MCF 10A (cell line): ENCODE measurements at regions not wholly inside any gene's neighbourhood (a gene's known extent, or its start where the extent isn't known, plus 50 kb on each side); places are given as distances from the start of the nearest gene placed in this dataset.
A peak's percentile ranks its signal among the peaks of the same experiment; 100 is the strongest.

Experiments used
- BruUV-seq: library from RNA; stranded (reverse); fragments of 400-500 nt; replicated peaks from 2 replicates; lab custom pipeline; 2021; lab: Mats Ljungman, UMichigan
- CTCF ChIA-PET: fragments of 300-600 bp; sonication (Branson Sonifier 250); formaldehyde crosslinking; extraction: SDS; loops from one replicate; lab custom pipeline; 2021; ENCODE audit warnings: antibody characterized with exemption, inconsistent platforms; lab: Yijun Ruan, JAX
- POLR2A ChIA-PET: fragments of 300-600, 350-650 bp; sonication (Branson Sonifier 250); formaldehyde crosslinking; extraction: SDS; loops from one replicate; lab custom pipeline; 2020; ENCODE audit warnings: antibody characterized with exemption, inconsistent platforms; lab: Yijun Ruan, JAX
- DNase-seq: peaks from one replicate; pipeline ENCODE4 v3.0.0-alpha.2; 2018; ENCODE audit not compliant: unreplicated experiment
- H3K27ac Mint-ChIP-seq: one replicate; pipeline ENCODE4 v1.8.0; 2022; ENCODE audit warnings: mild to moderate bottlenecking, low read depth, mixed read lengths; ENCODE audit not compliant: unreplicated experiment
- H3K27me3 Mint-ChIP-seq: one replicate; pipeline ENCODE4 v1.8.0; 2022; ENCODE audit warnings: mixed read lengths; ENCODE audit not compliant: insufficient read depth, unreplicated experiment
- H3K36me3 Mint-ChIP-seq: one replicate; pipeline ENCODE4 v1.8.0; 2022; ENCODE audit warnings: mild to moderate bottlenecking, moderate library complexity, mixed read lengths; ENCODE audit not compliant: insufficient read depth, unreplicated experiment
- H3K4me1 Mint-ChIP-seq: one replicate; pipeline ENCODE4 v1.8.0; 2022; ENCODE audit warnings: mixed read lengths; ENCODE audit not compliant: insufficient read depth, unreplicated experiment
- H3K4me3 Mint-ChIP-seq: one replicate; pipeline ENCODE4 v1.8.0; 2022; ENCODE audit warnings: mild to moderate bottlenecking, moderate library complexity, mixed read lengths; ENCODE audit not compliant: unreplicated experiment
- H3K9me3 Mint-ChIP-seq: one replicate; pipeline ENCODE4 v1.8.0; 2022; ENCODE audit warnings: mixed read lengths; ENCODE audit not compliant: unreplicated experiment
- CTCF ChIP-seq: fragments of 200-600 bp; IDR thresholded peaks from one replicate; pipeline ENCODE4 v1.8.0; 2022; ENCODE audit warnings: antibody characterized with exemption, mild to moderate bottlenecking; ENCODE audit not compliant: unreplicated experiment
- intact Hi-C: fragments of 100-400 bp; cut with micrococcal nuclease; formaldehyde crosslinking; loops from 2 replicates; pipeline ENCODE4 v1.14.1; 2022

- H3K27me3 Mint-ChIP-seq: no peaks in the 10 kb centered on the region
- DNase-seq: no peak
- H3K4me1 Mint-ChIP-seq: no peaks in the 10 kb centered on the region
- no peaks in the 10 kb centered on the region for H3K36me3 Mint-ChIP-seq
- H3K9me3 Mint-ChIP-seq: no peaks in the 10 kb centered on the region
- ChIA-PET CTCF (interaction anchor here (1.7 kb wide), 2 partner anchors 11 to 13 kb away, joined by 4 to 9 read pairs; no protein-coding TSS in a partner anchor), POLR2A (no interaction called here)
- H3K27ac Mint-ChIP-seq: no peak overlapping the region
- H3K4me3 Mint-ChIP-seq: no peak overlapping the region
- no peak for TF ChIP-seq CTCF
- no TSS peak for BruUV-seq
- intact Hi-C loops: no loop called here
These were observed 132.2 kb upstream of the TNR start for GRCh38 chr1:175875556-175875955.

GRCh38 chr1:175874081-175874480 is 130.7 kb upstream of the TNR start:
- H3K36me3 Mint-ChIP-seq: no peaks in the 10 kb centered on the region
- ChIA-PET POLR2A (no interaction called here), CTCF (no interaction called here)
- H3K27ac Mint-ChIP-seq: no peak overlapping the region
- no peaks in the 10 kb centered on the region for H3K27me3 Mint-ChIP-seq
- DNase-seq: peak; percentile 50
- no peak for TF ChIP-seq CTCF
- no peaks in the 10 kb centered on the region for H3K4me1 Mint-ChIP-seq
- H3K4me3 Mint-ChIP-seq: no peak overlapping the region
- no peaks in the 10 kb centered on the region for H3K9me3 Mint-ChIP-seq
- intact Hi-C loops: no loop called here
- BruUV-seq: no TSS peak

GRCh38 chr1:175873290-175873935 is 130.0 kb upstream of the TNR start:
- POLR2A ChIA-PET: no interaction called here
- intact Hi-C loops: no loop called here

GRCh38 chr1:175872588-175872987 is 129.2 kb upstream of the TNR start:
- Mint-ChIP-seq H3K4me3 (no peak overlapping the region), H3K27me3 (no peaks in the 10 kb centered on the region), H3K27ac (no peak overlapping the region), H3K36me3 (no peaks in the 10 kb centered on the region), H3K4me1 (no peaks in the 10 kb centered on the region), H3K9me3 (no peaks in the 10 kb centered on the region)
- ChIA-PET POLR2A (interaction anchor here (0.9 kb wide), 1 partner anchor 87 kb away, joined by 4 read pairs; no protein-coding TSS in a partner anchor), CTCF (no interaction called here)
- no peak for DNase-seq
- no peak for TF ChIP-seq CTCF
- intact Hi-C loops: no loop called here
- BruUV-seq: no TSS peak

More at GRCh38 chr1:175873290-175873935, 130.0 kb upstream of the TNR start:
- H3K27ac Mint-ChIP-seq: no peak overlapping the region
- H3K4me3 Mint-ChIP-seq: no peak overlapping the region
- no peak for DNase-seq
- H3K9me3 Mint-ChIP-seq: no peaks in the 10 kb centered on the region
- H3K27me3 Mint-ChIP-seq: no peaks in the 10 kb centered on the region
- BruUV-seq: no TSS peak
- CTCF ChIA-PET: no interaction called here
- H3K36me3 Mint-ChIP-seq: no peaks in the 10 kb centered on the region
- TF ChIP-seq CTCF: no peak
- no peaks in the 10 kb centered on the region for H3K4me1 Mint-ChIP-seq
